ENCODE measurements at regions not wholly inside any gene's neighbourhood (a gene's known extent, or its start where the extent isn't known, plus 50 kb on each side); places are given as distances from the start of the nearest gene placed in this dataset.

DNA sequence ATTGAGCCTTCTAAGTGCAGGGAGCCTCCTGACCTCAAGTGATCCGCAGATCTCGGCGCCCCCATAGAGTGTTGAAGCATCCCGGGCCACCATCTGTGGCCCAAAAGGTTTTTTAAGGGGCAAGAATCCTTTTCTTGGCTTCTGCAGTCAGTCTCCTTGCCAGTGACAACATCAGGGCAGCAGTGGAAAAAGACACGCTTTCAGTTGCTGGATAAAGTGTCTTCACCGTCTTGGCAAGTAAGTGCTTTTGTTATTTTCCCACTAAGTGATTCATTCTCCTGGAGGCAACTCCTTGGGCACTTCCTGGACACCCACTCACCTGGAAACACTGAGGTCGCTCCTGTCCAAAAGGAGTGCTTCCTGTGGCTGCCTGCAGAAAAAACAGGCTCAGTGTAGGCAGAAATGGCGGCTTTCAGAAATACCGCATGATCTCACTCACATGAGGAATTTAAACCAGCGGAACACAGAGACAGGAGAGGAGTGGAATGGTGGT, 71.7 kb upstream of the ABHD2 start:
- no peak for FAIRE-seq
- H3K4me2 ChIP-seq (ENCODE audit: control insufficient read depth, insufficient read depth), result no peak overlapping the region
- intact Hi-C loops (cut with micrococcal nuclease; ENCODE audit: unreplicated experiment), result loop anchor here (1.0 to 2.0 kb wide), 3 partner anchors 34 to 122 kb away; partner anchors contain the start of gene HAPLN3

More for the DNA sequence above, 71.7 kb upstream of the ABHD2 start:
- H3K9ac ChIP-seq (ENCODE audit: control insufficient read depth, insufficient read depth, low read length), result no peak overlapping the region
- ATAC-seq (no peak), DNase-seq (ENCODE audit: low read depth, low spot score) (no peak)
- H3K4me1 ChIP-seq (ENCODE audit: control insufficient read depth, insufficient read depth, low read length), result no peaks in the 10 kb centered on the region
- POLR2A ChIA-PET, result no interaction called here
- peaks cover 0 to 9% of the 10 kb centered on the region in 2 experiments; a peak in 2 of 4 replicates for H3K27me3 ChIP-seq (replicated peaks in 1 of 2; ENCODE audit: control insufficient read depth in 2 of 2, insufficient read depth in 2 of 2, low read length in 1 of 2)
- in situ Hi-C loops (cut with MboI), result loop anchor here (5.0 kb wide), 1 partner anchor 109 kb away; no protein-coding TSS in a partner anchor
- no TSS peak for BruUV-seq (replicated peaks)
- WGBS (ENCODE audit: insufficient coverage, insufficient replicate concordance, low lambda C conversion rate, missing lambda C conversion rate), result 76% methylated on average over 10 of the region's 10 CpGs
- H2AFZ ChIP-seq (ENCODE audit: control insufficient read depth, low read depth, low read length), result no peak overlapping the region
- CTCF ChIA-PET, result interaction anchor here (0.6 to 5.6 kb wide), 9 partner anchors 16 to 392 kb away, joined by 3 to 73 read pairs (median 4); partner anchors contain the start of gene HAPLN3
- TF ChIP-seq ZNF622 (IDR thresholded peaks at IDR 0.05) (no peak), EED (IDR thresholded peaks at IDR 0.05; ENCODE audit: low read depth) (no peak), ATF3 (IDR thresholded peaks at IDR 0.05; ENCODE audit: borderline replicate concordance, extremely low read depth, low read depth, low read length) (no peak), SMAD1 (IDR thresholded peaks at IDR 0.05; ENCODE audit: low read depth, partially characterized antibody) (no peak), ZNF24 (IDR thresholded peaks at IDR 0.05) (no peak), HCFC1 (IDR thresholded peaks at IDR 0.05; ENCODE audit: low read length) (no peak), ZNF274 (IDR thresholded peaks at IDR 0.05; ENCODE audit: insufficient read depth, insufficient read length) (no peak), BACH1 (IDR thresholded peaks at IDR 0.05; ENCODE audit: borderline replicate concordance) (no peak), ZNF217 (IDR thresholded peaks at IDR 0.05) (no peak), IKZF2 (IDR thresholded peaks at IDR 0.05) (no peak), STAT1 (conservative IDR thresholded peaks at IDR 0.05) (no peak), RAD51 (IDR thresholded peaks at IDR 0.05) (no peak), CBX5 (IDR thresholded peaks at IDR 0.05; ENCODE audit: low read depth) (no peak), TCF7 (IDR thresholded peaks at IDR 0.05; ENCODE audit: borderline replicate concordance) (no peak), BCL11A (IDR thresholded peaks at IDR 0.05; ENCODE audit: low read depth, low read length) (no peak)
- TF ChIP-seq, protein P1, sequence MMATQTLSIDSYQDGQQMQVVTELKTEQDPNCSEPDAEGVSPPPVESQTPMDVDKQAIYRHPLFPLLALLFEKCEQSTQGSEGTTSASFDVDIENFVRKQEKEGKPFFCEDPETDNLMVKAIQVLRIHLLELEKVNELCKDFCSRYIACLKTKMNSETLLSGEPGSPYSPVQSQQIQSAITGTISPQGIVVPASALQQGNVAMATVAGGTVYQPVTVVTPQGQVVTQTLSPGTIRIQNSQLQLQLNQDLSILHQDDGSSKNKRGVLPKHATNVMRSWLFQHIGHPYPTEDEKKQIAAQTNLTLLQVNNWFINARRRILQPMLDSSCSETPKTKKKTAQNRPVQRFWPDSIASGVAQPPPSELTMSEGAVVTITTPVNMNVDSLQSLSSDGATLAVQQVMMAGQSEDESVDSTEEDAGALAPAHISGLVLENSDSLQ (IDR thresholded peaks at IDR 0.05), result no peak
- TF ChIP-seq, protein P2, sequence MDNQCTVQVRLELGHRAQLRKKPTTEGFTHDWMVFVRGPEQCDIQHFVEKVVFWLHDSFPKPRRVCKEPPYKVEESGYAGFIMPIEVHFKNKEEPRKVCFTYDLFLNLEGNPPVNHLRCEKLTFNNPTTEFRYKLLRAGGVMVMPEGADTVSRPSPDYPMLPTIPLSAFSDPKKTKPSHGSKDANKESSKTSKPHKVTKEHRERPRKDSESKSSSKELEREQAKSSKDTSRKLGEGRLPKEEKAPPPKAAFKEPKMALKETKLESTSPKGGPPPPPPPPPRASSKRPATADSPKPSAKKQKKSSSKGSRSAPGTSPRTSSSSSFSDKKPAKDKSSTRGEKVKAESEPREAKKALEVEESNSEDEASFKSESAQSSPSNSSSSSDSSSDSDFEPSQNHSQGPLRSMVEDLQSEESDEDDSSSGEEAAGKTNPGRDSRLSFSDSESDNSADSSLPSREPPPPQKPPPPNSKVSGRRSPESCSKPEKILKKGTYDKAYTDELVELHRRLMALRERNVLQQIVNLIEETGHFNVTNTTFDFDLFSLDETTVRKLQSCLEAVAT (IDR thresholded peaks at IDR 0.05), result no peak
- RAD21 ChIA-PET (ENCODE audit: unreplicated experiment), result interaction anchor here (0.7 kb wide), 1 partner anchor 111 kb away, joined by 11 read pairs; no protein-coding TSS in a partner anchor
- H3K4me3 ChIP-seq, result no peak overlapping the region
- no peaks in the 10 kb centered on the region for H3K79me2 ChIP-seq (ENCODE audit: control insufficient read depth, insufficient read depth, low read length)
- SMC1A ChIA-PET (ENCODE audit: uncharacterized antibody, unreplicated experiment), result interaction anchor here (1.2 to 2.0 kb wide), 4 partner anchors 13 to 112 kb away, joined by 3 to 20 read pairs (median 6); no protein-coding TSS in a partner anchor
- H3K36me3 ChIP-seq (ENCODE audit: control insufficient read depth in 2 of 2, insufficient read depth in 2 of 2, low read length in 1 of 2), result no peaks in the 10 kb centered on the region
- no peak overlapping the region for H3K27ac ChIP-seq (ENCODE audit: control insufficient read depth, insufficient read depth)
- H4K20me1 ChIP-seq (ENCODE audit: control insufficient read depth, insufficient read depth), result no peaks in the 10 kb centered on the region
- H3K9me3 ChIP-seq (replicated peaks; ENCODE audit: control insufficient read depth, insufficient read depth, low read length), result no peaks in the 10 kb centered on the region

Measured in GM12878 (cell line).